Activated CD4-positive, alpha-beta T cell treated with anti-CD3 and anti-CD28 coated beads, Interleukin-2, Interleukin-6, amounts not matched to agents 100 ng/mL and 50 ng/mL, durations not matched to agents 16 hours and 8 hours (primary cell): ENCODE measurements at regions not wholly inside any gene's neighbourhood (a gene's known extent, or its start where the extent isn't known, plus 50 kb on each side); places are given as distances from the start of the nearest gene placed in this dataset.

Experiments
- DNase-seq: peaks from one replicate; pipeline ENCODE4 v3.0.0-alpha.2; 2020

- no peak for DNase-seq
Observed at GRCh38 chr14:101049511-101049910, 146.0 kb upstream of the RTL1 start.

- no peak for DNase-seq
Observed at GRCh38 chr14:101049942-101050341, 146.4 kb upstream of the RTL1 start.

GRCh38 chr14:101050901-101051490, 147.5 kb upstream of the RTL1 start:
- DNase-seq: no peak

GRCh38 chr14:101054671-101055070, 151.1 kb upstream of the RTL1 start:
- DNase-seq: no peak

GRCh38 chr14:101055106-101055662, 151.7 kb upstream of the RTL1 start:
- no peak for DNase-seq

- no peak for DNase-seq
Observed at GRCh38 chr14:101055776-101056374, 152.4 kb upstream of the RTL1 start.

- DNase-seq: no peak
Observed at GRCh38 chr14:101056446-101056845, 152.9 kb upstream of the RTL1 start.

GRCh38 chr14:101057394-101057793, 153.9 kb upstream of the RTL1 start:
- DNase-seq: no peak

GRCh38 chr14:101058571-101058970, 155.0 kb upstream of the RTL1 start:
- DNase-seq: no peak

- DNase-seq: no peak
Observed at GRCh38 chr14:101060171-101060601, 156.7 kb upstream of the RTL1 start.

- no peak for DNase-seq
Observed at GRCh38 chr14:101061411-101062064, 158.0 kb upstream of the RTL1 start.

- no peak for DNase-seq
Observed at GRCh38 chr14:101062065-101062450, 158.5 kb upstream of the RTL1 start.

GRCh38 chr14:101062601-101063000, 159.1 kb upstream of the RTL1 start:
- no peak for DNase-seq

- no peak for DNase-seq
Observed at GRCh38 chr14:101063121-101063520, 159.6 kb upstream of the RTL1 start.

GRCh38 chr14:101064121-101064661, 160.7 kb upstream of the RTL1 start:
- DNase-seq: no peak

GRCh38 chr14:101064718-101065117, 161.2 kb upstream of the RTL1 start:
- no peak for DNase-seq

GRCh38 chr14:101065246-101065645, 161.7 kb upstream of the RTL1 start:
- DNase-seq: no peak

- no peak for DNase-seq
Observed at GRCh38 chr14:101065696-101066694, 162.5 kb upstream of the RTL1 start.

- no peak for DNase-seq
Observed at GRCh38 chr14:101066826-101067510, 163.4 kb upstream of the RTL1 start.

- no peak for DNase-seq
Observed at GRCh38 chr14:101068313-101069227, 165.0 kb upstream of the RTL1 start.

- no peak for DNase-seq
Observed at GRCh38 chr14:101069228-101069549, 165.7 kb upstream of the RTL1 start.
